HG02759 (cell line): ENCODE measurements at regions not wholly inside any gene's neighbourhood (a gene's known extent, or its start where the extent isn't known, plus 50 kb on each side); places are given as distances from the start of the nearest gene placed in this dataset.

ENCODE experiments used
- ATAC-seq: cut with Tn5 transposase; IDR thresholded peaks from one replicate; pipeline ENCODE4 v1.9.1; 2021; ENCODE audit warnings: mild to moderate bottlenecking, moderate library complexity; ENCODE audit not compliant: unreplicated experiment

DNA sequence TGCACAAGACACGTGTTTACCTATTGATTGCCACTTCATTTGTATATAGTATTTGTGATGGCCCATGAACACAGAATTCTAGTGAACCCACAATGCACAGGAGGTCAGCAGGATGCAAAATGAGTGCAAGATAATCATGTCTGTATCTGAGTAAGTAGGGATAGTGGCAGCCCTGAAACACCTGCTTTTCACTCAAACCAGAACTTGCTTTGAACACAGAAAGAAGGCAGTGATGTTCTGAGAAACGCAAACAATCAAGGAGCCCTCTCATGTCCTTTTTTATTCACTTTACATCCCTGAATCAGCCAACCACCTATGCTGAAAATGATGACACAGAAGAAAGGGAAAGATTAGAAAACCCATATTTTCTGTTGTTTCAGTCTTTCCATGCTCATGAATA, 170.4 kb upstream of the AVPR1A start:
- no peak for ATAC-seq

- ATAC-seq, result no peak
Observed at GRCh38 chr12:63319936-63320633, 169.1 kb upstream of the AVPR1A start.

DNA sequence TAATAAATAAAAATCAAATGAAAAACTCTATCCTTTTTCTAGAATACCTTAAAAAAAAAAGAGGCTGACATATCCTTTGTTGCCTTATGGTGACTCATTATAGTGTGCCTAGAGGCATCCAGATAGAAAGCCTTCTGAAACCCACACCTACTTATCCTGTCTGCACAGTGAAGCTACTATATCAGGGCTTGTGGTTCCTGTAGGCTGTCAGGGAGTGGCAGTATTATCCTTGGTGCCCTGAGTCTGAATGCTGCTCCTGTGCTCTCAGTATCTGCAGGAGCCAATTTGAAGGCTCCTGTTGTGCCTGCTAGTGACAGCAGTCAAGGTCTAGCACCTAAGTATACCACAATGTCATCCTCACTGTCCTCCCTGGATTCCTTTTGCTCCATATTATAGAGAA, 168.4 kb upstream of the AVPR1A start:
- ATAC-seq, result peak; percentile 76

DNA sequence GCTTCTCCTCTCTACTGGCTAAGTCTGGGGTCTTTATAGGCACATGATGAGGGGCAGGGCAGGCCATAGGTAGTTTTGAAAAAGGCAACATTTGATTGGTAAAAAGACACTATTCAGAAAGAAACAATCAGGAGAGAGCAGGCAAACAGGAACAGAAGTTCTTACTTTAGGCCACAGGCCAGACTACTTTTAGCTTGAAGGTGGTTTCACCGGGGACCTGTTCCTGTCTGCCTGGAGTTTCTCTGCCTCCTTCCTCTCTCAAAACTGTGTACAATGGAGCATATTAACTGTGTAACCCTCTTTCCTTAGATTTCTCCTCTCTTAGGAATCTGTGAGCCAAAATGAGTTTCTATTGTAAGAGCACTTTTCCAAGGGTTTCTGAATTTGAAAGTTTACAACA, 167.9 kb upstream of the AVPR1A start:
- no peak for ATAC-seq

DNA sequence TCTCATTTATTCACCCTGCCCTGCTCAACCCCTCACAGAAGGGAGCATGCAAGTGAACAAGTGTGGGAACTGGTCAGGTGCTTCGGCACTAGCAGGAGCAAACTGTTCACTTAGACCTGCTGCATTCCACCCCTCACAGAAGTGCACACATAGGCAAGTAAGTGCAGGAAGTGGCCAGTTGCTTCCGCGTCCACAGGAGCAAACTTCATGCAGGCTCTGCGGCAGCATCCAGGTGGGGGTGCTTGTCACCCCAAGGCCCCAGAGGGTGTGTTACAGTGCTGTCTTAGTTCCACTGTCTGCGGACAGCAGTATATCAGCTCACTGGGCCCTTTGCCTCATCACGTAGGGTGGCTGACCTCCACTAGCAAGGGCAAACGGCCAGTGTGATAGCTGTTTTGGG, 167.3 kb upstream of the AVPR1A start:
- no peak for ATAC-seq

DNA sequence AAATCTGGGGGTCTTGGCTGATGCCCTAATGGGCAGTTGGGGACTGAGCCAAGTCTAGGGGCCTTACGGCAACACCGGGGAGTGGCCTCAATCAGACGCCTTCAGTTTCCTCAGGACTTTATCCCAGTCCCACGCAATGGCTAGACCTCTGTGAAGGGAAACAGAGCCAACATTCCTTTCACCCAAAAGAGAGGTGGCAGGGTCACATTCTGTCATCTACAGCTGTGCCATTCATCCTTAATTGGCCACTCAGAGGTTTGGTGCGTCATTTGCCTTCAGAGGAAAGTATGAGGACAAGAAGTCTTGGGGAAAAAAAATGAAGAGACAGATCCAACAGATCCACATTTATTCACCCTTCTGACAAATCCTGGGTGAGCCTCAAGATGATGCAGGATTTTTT, 166.9 kb upstream of the AVPR1A start:
- no peak for ATAC-seq

DNA sequence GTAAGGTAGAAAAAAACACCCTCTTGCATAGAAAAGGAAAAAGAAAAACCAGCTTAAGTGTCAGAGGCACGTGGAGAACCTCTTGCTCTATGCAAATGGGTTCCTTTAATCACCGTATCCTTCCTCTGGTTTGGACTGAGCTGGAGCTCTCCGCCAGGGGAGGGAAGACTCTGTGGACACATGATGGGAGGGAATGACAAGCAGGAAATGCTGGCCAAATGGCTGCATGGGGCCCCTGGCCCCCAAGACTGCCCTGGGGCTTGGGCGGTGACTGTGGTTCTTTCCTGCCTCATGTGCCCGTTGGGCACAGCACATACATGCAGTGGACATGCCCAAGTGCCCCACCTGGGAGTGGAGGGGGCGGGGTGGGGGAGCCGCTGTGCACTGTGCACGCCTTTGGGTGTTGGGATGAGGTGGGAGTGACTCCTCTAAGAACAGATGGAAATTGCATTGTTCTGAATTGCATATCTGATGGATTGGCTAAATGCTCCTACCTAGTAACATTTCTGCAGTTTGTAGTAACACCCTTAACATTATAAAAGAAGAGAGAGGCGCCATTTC, 166.4 kb upstream of the AVPR1A start:
- no peak for ATAC-seq

- ATAC-seq, result peak; percentile 65
Observed at GRCh38 chr12:63313139-63313538, 162.1 kb upstream of the AVPR1A start.

- ATAC-seq, result no peak
Observed at GRCh38 chr12:63308671-63309070, 157.7 kb upstream of the AVPR1A start.

- no peak for ATAC-seq
Observed at GRCh38 chr12:63307849-63308248, 156.8 kb upstream of the AVPR1A start.

DNA sequence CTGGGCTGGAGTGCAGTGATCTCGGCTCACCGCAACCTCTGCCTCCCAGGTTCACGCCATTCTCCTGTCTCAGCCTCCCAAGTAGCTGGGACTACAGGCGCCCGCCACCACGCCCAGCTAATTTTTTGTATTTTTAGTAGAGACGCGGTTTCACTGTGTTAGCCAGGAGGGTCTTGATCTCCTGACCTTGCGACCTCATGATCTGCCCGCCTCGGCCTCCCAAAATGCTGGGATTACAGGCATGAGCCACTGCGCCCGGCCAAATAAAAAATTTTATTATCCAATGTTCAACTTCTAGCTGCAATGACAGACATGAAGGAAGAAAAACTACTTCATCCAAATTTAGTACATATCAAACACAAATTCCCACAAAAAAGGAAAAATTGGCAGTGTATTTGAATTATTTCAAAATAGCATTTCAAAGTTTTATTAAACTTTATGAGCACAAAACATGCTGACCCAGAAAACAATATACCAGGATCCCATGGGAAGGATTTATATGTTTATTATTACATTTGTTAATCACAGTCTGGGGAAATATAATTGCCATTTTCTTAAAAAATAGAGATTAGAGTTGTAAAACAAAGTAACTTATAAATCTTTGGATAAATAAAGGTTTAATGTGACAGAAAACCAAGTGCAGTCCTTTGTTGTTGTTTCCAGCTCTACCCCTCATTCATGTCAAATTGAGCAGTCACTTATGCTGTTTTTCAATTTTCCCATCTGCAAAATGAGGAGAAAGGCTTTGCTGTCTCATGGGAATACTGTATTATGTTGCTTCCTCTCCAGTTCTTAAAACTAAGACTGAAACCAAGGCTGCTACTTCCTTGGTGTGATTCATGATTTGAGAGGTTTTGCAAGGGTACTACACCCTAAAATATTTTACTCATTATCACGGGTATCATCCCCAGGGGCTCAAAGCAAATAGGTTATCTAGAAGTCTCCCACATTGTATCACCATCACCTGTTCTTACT, 155.2 kb upstream of the AVPR1A start:
- peak; percentile 40 for ATAC-seq

- ATAC-seq, result peak; percentile 43
Observed at GRCh38 chr12:63304887-63305316, 153.9 kb upstream of the AVPR1A start.

DNA sequence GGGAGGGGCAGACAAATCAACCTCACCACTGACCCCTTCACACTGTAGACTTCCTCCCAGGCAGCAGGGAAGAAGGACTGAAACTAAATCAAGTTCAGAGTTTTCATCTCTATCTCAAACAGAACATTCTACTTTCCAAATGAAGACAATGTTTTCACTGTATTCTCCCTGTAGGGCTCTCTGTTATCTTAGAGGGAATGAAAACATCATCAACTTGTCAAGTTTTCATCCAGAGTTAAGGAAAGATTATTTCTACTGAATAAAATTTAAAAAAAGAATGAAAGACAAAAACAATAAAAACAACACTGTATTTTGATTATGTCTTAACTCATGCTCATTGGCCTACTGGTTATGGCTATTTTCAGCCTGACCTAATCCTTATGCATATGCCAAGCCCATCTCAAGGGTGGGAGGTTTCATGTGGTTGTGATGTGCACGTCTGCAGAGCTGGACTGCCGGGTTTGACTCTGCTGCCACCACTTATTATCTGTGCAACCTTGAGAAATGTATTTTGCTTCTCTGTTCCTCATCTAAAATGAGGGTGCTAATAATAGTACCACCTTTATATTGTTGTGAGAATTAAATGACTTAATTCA, 152.0 kb upstream of the AVPR1A start:
- peak; percentile 5 for ATAC-seq

GRCh38 chr12:63302269-63302940, 151.4 kb upstream of the AVPR1A start:
- peak; percentile 79 for ATAC-seq

DNA sequence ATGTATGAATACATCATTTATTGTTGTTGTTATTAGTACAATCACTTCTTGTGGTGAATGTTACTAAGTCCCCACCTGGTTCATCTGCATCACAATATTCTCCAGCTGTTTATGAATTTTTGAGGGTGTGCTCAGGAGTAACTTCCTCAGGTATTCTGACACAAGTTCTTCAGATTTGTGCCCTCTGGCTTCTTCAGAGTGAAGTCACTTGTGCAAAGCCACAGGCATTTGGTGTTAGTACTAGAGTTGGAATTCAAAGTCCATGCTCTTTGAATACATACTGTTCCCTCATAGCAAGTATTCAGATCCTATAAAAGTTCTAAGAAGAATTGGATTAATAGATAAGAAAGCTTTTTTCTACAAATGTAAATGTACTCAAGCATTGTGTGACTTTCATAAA, 150.3 kb upstream of the AVPR1A start:
- ATAC-seq, result no peak

DNA sequence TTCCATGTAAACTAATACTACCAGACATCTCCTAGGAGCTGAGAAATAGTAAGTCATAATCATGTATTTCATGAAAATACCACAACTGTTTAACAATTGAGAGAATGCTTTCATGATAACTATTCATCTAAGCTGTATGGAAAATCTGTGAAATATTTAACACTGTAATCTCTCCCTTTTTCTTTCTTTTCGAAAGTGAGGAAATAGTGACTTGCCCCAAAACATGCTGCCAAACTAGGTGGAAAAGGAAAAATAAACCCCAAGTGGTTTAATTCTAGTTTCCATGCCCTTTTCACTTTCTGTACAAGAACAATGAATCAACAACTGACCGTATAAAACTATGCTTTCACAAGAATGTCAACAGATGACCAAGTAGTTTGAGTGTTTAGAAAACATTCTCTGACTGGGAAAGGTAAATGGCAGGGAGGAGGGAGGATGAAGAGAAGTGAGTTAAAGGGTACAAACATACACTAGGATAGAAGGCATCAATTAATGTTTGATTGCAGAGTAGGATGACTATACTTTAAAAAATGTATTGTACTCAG, 147.5 kb upstream of the AVPR1A start:
- no peak for ATAC-seq

- peak; percentile 91 for ATAC-seq
Observed at GRCh38 chr12:63294327-63294632, 143.3 kb upstream of the AVPR1A start.

- no peak for ATAC-seq
Observed at GRCh38 chr12:63292471-63293221, 141.6 kb upstream of the AVPR1A start.

GRCh38 chr12:63276537-63277365, 125.8 kb upstream of the AVPR1A start:
- peak; percentile 87 for ATAC-seq
